HEK293 (cell line): ENCODE measurements at regions not wholly inside any gene's neighbourhood (a gene's known extent, or its start where the extent isn't known, plus 50 kb on each side); places are given as distances from the start of the nearest gene placed in this dataset.

ENCODE experiments used
- CTCF ChIA-PET: fragments of 350-600 bp; formaldehyde crosslinking; extraction: SDS; loops from one replicate; lab custom pipeline; 2021; ENCODE audit warnings: antibody characterized with exemption; lab: Yijun Ruan, JAX
- POLR2A ChIA-PET: fragments of 300-600 bp; formaldehyde crosslinking; extraction: SDS; loops from one replicate; lab custom pipeline; 2020; ENCODE audit warnings: antibody characterized with exemption, inconsistent platforms; lab: Yijun Ruan, JAX
- H3K27ac ChIP-seq: fragments of 200-500 bp; sonication (Bioruptor generic); 2 replicates; pipeline ENCODE4 v1.5.1; 2014; ENCODE audit warnings: low read depth, low read length, control low read depth, inconsistent platforms; ENCODE audit errors: extremely low read depth
- H3K36me3 ChIP-seq, 2 experiments: fragments of 200-500 bp in 1 of 2; sonication (Bioruptor generic) in 1 of 2; 1 replicate in 1 of 2; 2 replicates in 1 of 2; pipeline ENCODE4 v1.5.1; 2014 to 2017; ENCODE audit warnings: inconsistent platforms in 2 of 2, low read length in 2 of 2; ENCODE audit not compliant: control insufficient read depth in 2 of 2, insufficient read depth in 1 of 2
- H3K4me1 ChIP-seq: fragments of 200-500 bp; sonication (Bioruptor generic); 2 replicates; pipeline ENCODE4 v1.5.1; 2014; ENCODE audit warnings: mild to moderate bottlenecking, low read length, inconsistent platforms; ENCODE audit not compliant: control insufficient read depth, insufficient read depth
- H3K4me3 ChIP-seq: 2 replicates; pipeline ENCODE4 v1.5.1; 2011; ENCODE audit warnings: low read depth, mild to moderate bottlenecking, control low read depth, low read length, moderate library complexity
- H3K9me3 ChIP-seq: fragments of 200-500 bp; sonication (Bioruptor generic); 2 replicates; pipeline ENCODE4 v1.5.1; 2014; ENCODE audit warnings: low read depth, low read length, inconsistent platforms; ENCODE audit not compliant: control insufficient read depth, insufficient read depth
- MYNN ChIP-seq: fragments of 450-650 bp; formaldehyde crosslinking; IDR thresholded peaks from 2 replicates; pipeline ENCODE4 v1.5.1; 2016; ENCODE audit warnings: missing biosample characterization, missing genetic modification characterization, borderline replicate concordance
- PRDM1 ChIP-seq: fragments of 450-650 bp; formaldehyde crosslinking; IDR thresholded peaks from 2 replicates; pipeline ENCODE4; 2016; ENCODE audit warnings: missing biosample characterization, missing genetic modification characterization
- SP2 ChIP-seq: fragments of 450-650 bp; formaldehyde crosslinking; IDR thresholded peaks from 2 replicates; pipeline ENCODE4 v1.5.1; 2016; ENCODE audit warnings: missing biosample characterization, missing genetic modification characterization
- ZFP3 ChIP-seq: fragments of 450-650 bp; formaldehyde crosslinking; IDR thresholded peaks from 2 replicates; pipeline ENCODE4 v1.5.1; 2016; ENCODE audit warnings: low read depth, missing biosample characterization, missing genetic modification characterization
- ZNF274 ChIP-seq, 2 experiments: fragments of 200-500 bp in 1 of 2; fragments of 450-650 bp in 1 of 2; sonication (Bioruptor generic) in 1 of 2; formaldehyde crosslinking in 1 of 2; IDR thresholded peaks; 2 replicates each; pipeline versions ENCODE4 v1.5.1 to v1.6.1; 2014 to 2016; ENCODE audit warnings: borderline replicate concordance in 1 of 2, inconsistent platforms in 1 of 2, low read length in 1 of 2, missing biosample characterization in 1 of 2, missing genetic modification characterization in 1 of 2
- ZNF548 ChIP-seq: fragments of 450-650 bp; formaldehyde crosslinking; IDR thresholded peaks from 2 replicates; pipeline ENCODE4 v1.5.1; 2016; ENCODE audit warnings: missing biosample characterization, missing genetic modification characterization
- ZNF621 ChIP-seq: fragments of 450-650 bp; formaldehyde crosslinking; IDR thresholded peaks from 2 replicates; pipeline ENCODE4 v1.5.1; 2017; ENCODE audit warnings: missing biosample characterization, missing genetic modification characterization
- ZNF654 ChIP-seq: fragments of 450-650 bp; formaldehyde crosslinking; IDR thresholded peaks from 2 replicates; pipeline ENCODE4 v1.5.1; 2016; ENCODE audit warnings: low read depth, missing biosample characterization, missing genetic modification characterization
- ZNF670 ChIP-seq: fragments of 450-650 bp; formaldehyde crosslinking; IDR thresholded peaks from 2 replicates; pipeline ENCODE4 v1.5.1; 2016; ENCODE audit warnings: missing biosample characterization, missing genetic modification characterization, low read depth
- ZNF792 ChIP-seq: fragments of 450-650 bp; formaldehyde crosslinking; IDR thresholded peaks from 2 replicates; pipeline ENCODE4 v1.5.1; 2016; ENCODE audit warnings: missing biosample characterization, missing genetic modification characterization
- ZSCAN30 ChIP-seq: fragments of 450-650 bp; IDR thresholded peaks from 2 replicates; pipeline ENCODE4 v1.5.1; 2018; ENCODE audit warnings: missing biosample characterization, mild to moderate bottlenecking, missing genetic modification characterization, moderate library complexity
- ZXDB ChIP-seq: fragments of 450-650 bp; formaldehyde crosslinking; IDR thresholded peaks from 2 replicates; pipeline ENCODE4 v1.5.1; 2016; ENCODE audit warnings: missing biosample characterization, missing genetic modification characterization
- TF ChIP-seq, protein P1 (sequence below): fragments of 450-650 bp; formaldehyde crosslinking; optimal IDR thresholded peaks from 2 replicates; pipeline ENCODE3; 2016; ENCODE audit warnings: missing biosample characterization, mild to moderate bottlenecking, missing genetic modification characterization
- TF ChIP-seq, protein P2 (sequence below): fragments of 450-650 bp; formaldehyde crosslinking; IDR thresholded peaks from 2 replicates; pipeline ENCODE4 v1.5.1; 2016; ENCODE audit warnings: missing biosample characterization, missing genetic modification characterization
- TF ChIP-seq, protein P3 (sequence below): fragments of 450-650 bp; formaldehyde crosslinking; IDR thresholded peaks from 2 replicates; pipeline ENCODE4 v1.5.1; 2016; ENCODE audit warnings: missing biosample characterization, missing genetic modification characterization
- TF ChIP-seq, protein P4 (sequence below): fragments of 450-650 bp; formaldehyde crosslinking; IDR thresholded peaks from 2 replicates; pipeline ENCODE4 v1.5.1; 2016; ENCODE audit warnings: missing biosample characterization, missing genetic modification characterization, low read depth

DNA sequence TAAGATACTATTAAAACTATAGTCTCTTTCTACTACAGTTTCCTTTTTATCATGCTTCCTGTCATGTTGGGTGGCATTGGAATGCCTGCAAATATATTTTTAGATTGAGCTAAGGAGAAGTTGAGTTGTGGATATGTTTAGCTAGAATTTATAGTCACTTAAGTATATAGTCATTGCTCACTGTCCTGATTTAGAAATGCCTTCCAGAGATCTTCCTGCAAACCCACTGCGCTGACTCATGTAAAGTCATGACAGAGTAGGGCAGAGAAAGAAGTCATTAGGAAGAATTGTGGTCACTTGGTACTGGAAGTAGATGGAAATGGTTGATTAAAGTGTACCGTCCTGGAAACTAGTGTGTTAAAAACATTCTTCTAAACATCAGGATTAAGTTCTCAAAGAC lies 490.3 kb upstream of the PABPC4L start:
- no peaks in the 10 kb centered on the region for H3K4me1 ChIP-seq
- H3K36me3 ChIP-seq, result no peaks in the 10 kb centered on the region
- no peaks in the 10 kb centered on the region for H3K9me3 ChIP-seq
- TF ChIP-seq ZNF670, result no peak
- no peak for TF ChIP-seq ZNF548 (tag by site-specific recombination)
- TF ChIP-seq ZNF274 (IDR thresholded peaks at IDR 0.05; ENCODE audit: low read length), result no peak
- TF ChIP-seq ZNF274 (tag by site-specific recombination; IDR thresholded peaks at IDR 0.05; ENCODE audit: borderline replicate concordance), result no peak
- TF ChIP-seq, protein P1, sequence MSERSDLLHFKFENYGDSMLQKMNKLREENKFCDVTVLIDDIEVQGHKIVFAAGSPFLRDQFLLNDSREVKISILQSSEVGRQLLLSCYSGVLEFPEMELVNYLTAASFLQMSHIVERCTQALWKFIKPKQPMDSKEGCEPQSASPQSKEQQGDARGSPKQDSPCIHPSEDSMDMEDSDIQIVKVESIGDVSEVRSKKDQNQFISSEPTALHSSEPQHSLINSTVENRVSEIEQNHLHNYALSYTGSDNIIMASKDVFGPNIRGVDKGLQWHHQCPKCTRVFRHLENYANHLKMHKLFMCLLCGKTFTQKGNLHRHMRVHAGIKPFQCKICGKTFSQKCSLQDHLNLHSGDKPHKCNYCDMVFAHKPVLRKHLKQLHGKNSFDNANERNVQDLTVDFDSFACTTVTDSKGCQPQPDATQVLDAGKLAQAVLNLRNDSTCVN (tag by site-specific recombination), result no peak
- TF ChIP-seq, protein P2, sequence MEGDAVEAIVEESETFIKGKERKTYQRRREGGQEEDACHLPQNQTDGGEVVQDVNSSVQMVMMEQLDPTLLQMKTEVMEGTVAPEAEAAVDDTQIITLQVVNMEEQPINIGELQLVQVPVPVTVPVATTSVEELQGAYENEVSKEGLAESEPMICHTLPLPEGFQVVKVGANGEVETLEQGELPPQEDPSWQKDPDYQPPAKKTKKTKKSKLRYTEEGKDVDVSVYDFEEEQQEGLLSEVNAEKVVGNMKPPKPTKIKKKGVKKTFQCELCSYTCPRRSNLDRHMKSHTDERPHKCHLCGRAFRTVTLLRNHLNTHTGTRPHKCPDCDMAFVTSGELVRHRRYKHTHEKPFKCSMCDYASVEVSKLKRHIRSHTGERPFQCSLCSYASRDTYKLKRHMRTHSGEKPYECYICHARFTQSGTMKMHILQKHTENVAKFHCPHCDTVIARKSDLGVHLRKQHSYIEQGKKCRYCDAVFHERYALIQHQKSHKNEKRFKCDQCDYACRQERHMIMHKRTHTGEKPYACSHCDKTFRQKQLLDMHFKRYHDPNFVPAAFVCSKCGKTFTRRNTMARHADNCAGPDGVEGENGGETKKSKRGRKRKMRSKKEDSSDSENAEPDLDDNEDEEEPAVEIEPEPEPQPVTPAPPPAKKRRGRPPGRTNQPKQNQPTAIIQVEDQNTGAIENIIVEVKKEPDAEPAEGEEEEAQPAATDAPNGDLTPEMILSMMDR (tag by site-specific recombination), result no peak
- no peak for TF ChIP-seq SP2 (tag by site-specific recombination)
- TF ChIP-seq, protein P3, sequence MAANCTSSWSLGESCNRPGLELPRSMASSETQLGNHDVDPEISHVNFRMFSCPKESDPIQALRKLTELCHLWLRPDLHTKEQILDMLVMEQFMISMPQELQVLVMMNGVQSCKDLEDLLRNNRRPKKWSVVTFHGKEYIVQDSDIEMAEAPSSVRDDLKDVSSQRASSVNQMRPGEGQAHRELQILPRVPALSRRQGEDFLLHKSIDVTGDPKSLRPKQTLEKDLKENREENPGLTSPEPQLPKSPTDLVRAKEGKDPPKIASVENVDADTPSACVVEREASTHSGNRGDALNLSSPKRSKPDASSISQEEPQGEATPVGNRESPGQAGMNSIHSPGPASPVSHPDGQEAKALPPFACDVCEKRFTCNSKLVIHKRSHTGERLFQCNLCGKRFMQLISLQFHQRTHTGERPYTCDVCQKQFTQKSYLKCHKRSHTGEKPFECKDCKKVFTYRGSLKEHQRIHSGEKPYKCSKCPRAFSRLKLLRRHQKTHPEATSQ (tag by site-specific recombination), result no peak
- no peak for TF ChIP-seq PRDM1 (tag by site-specific recombination)
- TF ChIP-seq ZXDB (tag by site-specific recombination), result no peak
- TF ChIP-seq, all 188 proteins: peak for 0
- H3K4me3 ChIP-seq, result no peak overlapping the region
- CTCF ChIA-PET, result no interaction called here
- no peak overlapping the region for H3K27ac ChIP-seq
- POLR2A ChIA-PET, result no interaction called here

DNA sequence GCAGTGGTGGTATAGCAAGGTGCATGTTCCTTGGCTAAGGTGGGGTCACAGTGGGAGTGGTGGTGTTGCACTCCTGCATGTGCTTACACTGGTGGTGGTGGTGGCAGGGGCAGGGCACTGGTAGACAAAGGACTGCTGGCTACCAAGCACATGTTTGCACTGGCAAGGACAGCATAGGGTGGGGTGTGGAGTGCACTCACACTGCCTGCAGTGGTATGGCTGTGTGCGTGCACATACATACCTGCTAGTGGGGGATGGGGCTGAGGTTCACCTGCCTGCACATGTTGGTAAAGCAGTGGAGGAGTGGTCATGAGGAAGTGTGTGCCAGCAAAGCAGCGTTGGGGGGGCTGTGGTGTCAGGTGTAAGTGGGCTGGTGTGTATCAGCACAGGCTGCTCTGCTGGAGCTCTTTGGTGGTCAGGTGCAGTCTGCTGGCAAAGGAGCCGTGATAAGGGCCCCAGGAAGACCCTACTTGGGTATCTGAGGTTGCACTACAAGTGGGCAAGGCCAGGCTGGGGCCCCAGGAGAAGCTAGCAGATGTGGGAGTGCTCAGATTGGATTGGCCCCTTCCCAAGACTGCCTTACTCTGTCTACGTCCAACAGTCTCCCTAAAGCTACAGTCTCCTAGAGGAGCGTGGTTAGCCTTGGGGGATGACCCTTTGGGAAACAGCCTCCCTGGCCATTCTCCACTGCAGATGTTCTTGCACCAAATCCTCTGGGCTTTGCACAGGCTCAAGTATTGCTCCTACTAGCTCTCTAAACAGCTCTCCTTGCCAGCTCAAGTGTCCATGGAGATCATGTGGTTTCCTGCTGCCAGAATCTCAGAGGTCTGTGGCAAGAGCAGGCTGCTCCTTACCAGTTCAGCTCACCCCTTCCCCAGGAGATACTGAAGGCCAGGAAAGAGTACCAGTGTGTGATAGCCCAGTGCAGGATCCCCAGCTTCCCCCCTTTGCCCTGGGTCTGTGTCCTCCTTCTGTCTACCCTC lies 486.3 kb upstream of the PABPC4L start:
- TF ChIP-seq, protein P4, sequence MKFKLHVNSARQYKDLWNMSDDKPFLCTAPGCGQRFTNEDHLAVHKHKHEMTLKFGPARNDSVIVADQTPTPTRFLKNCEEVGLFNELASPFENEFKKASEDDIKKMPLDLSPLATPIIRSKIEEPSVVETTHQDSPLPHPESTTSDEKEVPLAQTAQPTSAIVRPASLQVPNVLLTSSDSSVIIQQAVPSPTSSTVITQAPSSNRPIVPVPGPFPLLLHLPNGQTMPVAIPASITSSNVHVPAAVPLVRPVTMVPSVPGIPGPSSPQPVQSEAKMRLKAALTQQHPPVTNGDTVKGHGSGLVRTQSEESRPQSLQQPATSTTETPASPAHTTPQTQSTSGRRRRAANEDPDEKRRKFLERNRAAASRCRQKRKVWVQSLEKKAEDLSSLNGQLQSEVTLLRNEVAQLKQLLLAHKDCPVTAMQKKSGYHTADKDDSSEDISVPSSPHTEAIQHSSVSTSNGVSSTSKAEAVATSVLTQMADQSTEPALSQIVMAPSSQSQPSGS, result no peak
- no peak for TF ChIP-seq ZFP3 (tag by site-specific recombination)
- no peak for TF ChIP-seq MYNN
- TF ChIP-seq ZNF621 (tag by site-specific recombination), result no peak
- TF ChIP-seq ZNF654 (tag by site-specific recombination), result no peak
- TF ChIP-seq ZSCAN30 (tag by site-specific recombination), result no peak
- no peak for TF ChIP-seq ZNF792 (tag by site-specific recombination)
- Histone ChIP-seq H3K4me1 (no peaks in the 10 kb centered on the region), H3K9me3 (no peaks in the 10 kb centered on the region), H3K36me3 (no peaks in the 10 kb centered on the region), H3K4me3 (no peak overlapping the region), H3K27ac (no peak overlapping the region)
- ChIA-PET POLR2A (no interaction called here), CTCF (no interaction called here)
